Tibial artery (tissue), 4 donors: ENCODE measurements at regions not wholly inside any gene's neighbourhood (a gene's known extent, or its start where the extent isn't known, plus 50 kb on each side); places are given as distances from the start of the nearest gene placed in this dataset.

Source experiments
- DNase-seq, 2 donors: peaks; one replicate each; pipeline ENCODE4 v3.0.0-alpha.2; 2019
- H3K27ac ChIP-seq, 2 donors: fragments of 200-600 bp; sonication (generic) in 1 of 2; 1 replicate in 1 of 2; 2 replicates in 1 of 2; pipeline ENCODE4 v1.5.1; 2018 to 2019; ENCODE audit warnings: mild to moderate bottlenecking in 1 of 2
- H3K27me3 ChIP-seq, 2 donors: fragments of 200-600 bp; sonication (generic) in 1 of 2; one replicate each; pipeline versions ENCODE4 v1.5.1 to v1.6.0; 2016 to 2019
- H3K36me3 ChIP-seq, 3 donors: fragments of 200-600 bp; sonication (generic) in 2 of 3; one replicate each; pipeline ENCODE4 v1.5.1; 2016 to 2019; ENCODE audit warnings: mild to moderate bottlenecking in 2 of 3
- H3K4me1 ChIP-seq, 4 donors: fragments of 200-600 bp; sonication (generic) in 2 of 4; 1 replicate in 3 of 4; 2 replicates in 1 of 4; pipeline ENCODE4 v1.5.1; 2016 to 2019
- H3K4me3 ChIP-seq, 2 donors: fragments of 200-600 bp; sonication (generic) in 1 of 2; 1 replicate in 1 of 2; 2 replicates in 1 of 2; pipeline ENCODE4 v1.5.1; 2018 to 2019; ENCODE audit warnings: mild to moderate bottlenecking in 2 of 2
- H3K9me3 ChIP-seq, 3 donors: fragments of 200-600 bp; sonication (generic) in 1 of 3; one replicate each; pipeline ENCODE4 v1.5.1; 2016 to 2019
- intact Hi-C: fragments of 100-400 bp; cut with DNase I; formaldehyde crosslinking; loops from one replicate; pipeline ENCODE4 v1.15.0; 2023; ENCODE audit warnings: low total_unique reads
- TF ChIP-seq, protein P1 (sequence below), 2 experiments: fragments of 200-600 bp in 1 of 2; fragments of 450-650 bp in 1 of 2; IDR thresholded peaks; one replicate each; pipeline ENCODE4 v1.5.1; 2017 to 2019; ENCODE audit warnings: antibody characterized with exemption in 2 of 2, mild to moderate bottlenecking in 1 of 2, moderate library complexity in 1 of 2

DNA sequence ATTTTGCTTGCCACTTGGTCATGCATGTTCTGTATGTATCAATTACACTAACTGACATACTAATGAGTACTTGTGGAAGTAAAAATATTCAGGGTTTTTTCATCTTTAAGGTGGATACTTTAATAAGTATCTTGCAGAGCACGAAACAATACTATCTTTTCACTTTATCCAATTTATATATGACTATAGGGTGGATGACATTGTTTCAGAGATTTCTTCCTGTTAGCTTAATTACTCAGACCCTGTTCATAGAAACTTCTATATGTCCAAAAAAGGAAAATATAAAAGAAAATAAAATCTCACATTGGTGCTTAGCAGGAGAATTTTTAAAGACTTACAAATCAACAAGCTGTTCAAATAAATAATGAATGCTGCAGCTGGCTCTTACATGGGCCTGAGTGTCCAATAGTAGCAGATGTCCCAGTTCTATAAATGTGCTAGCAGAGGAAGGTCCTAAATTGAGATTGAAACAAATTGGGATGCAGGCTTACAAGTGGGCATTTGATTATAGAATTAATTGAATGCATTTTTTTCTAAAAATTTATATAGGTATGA lies 91.5 kb upstream of the THSD7A start:
- TF ChIP-seq, protein P1, sequence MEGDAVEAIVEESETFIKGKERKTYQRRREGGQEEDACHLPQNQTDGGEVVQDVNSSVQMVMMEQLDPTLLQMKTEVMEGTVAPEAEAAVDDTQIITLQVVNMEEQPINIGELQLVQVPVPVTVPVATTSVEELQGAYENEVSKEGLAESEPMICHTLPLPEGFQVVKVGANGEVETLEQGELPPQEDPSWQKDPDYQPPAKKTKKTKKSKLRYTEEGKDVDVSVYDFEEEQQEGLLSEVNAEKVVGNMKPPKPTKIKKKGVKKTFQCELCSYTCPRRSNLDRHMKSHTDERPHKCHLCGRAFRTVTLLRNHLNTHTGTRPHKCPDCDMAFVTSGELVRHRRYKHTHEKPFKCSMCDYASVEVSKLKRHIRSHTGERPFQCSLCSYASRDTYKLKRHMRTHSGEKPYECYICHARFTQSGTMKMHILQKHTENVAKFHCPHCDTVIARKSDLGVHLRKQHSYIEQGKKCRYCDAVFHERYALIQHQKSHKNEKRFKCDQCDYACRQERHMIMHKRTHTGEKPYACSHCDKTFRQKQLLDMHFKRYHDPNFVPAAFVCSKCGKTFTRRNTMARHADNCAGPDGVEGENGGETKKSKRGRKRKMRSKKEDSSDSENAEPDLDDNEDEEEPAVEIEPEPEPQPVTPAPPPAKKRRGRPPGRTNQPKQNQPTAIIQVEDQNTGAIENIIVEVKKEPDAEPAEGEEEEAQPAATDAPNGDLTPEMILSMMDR (IDR thresholded peaks at IDR 0.05): no peak
- Histone ChIP-seq H3K27ac (no peak overlapping the region), H3K36me3 (no peaks in the 10 kb centered on the region), H3K27me3 (no peaks in the 10 kb centered on the region), H3K4me1 (no peaks in the 10 kb centered on the region), H3K4me3 (no peak overlapping the region), H3K9me3 (no peaks in the 10 kb centered on the region)
- intact Hi-C loops: no loop called here
- DNase-seq: no peak

DNA sequence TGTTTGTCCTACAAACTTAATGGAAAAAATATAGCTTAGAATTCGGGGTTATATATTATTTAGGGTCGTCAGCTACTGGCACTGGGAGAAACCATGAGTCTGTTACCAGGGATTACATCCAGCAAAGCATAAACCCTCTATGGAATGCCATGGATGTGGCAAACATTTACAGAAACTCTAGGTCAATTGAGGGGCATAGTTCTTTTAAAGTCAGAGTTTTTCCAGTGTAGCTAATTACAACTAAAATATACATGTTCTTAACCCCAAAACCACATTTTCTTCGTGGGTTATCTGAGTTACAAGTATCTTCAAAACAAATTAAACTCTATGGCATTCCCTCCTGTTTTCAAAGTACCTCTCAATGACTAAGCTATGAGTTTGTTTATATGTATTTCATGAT lies 99.3 kb upstream of the THSD7A start:
- no peak overlapping the region for H3K27ac ChIP-seq
- no peak for DNase-seq
- no peaks in the 10 kb centered on the region for H3K4me1 ChIP-seq
- H3K4me3 ChIP-seq: no peak overlapping the region
- intact Hi-C loops: no loop called here
- no peaks in the 10 kb centered on the region for H3K36me3 ChIP-seq
- no peaks in the 10 kb centered on the region for H3K9me3 ChIP-seq
- TF ChIP-seq, protein P1 (IDR thresholded peaks at IDR 0.05): no peak
- no peaks in the 10 kb centered on the region for H3K27me3 ChIP-seq

DNA sequence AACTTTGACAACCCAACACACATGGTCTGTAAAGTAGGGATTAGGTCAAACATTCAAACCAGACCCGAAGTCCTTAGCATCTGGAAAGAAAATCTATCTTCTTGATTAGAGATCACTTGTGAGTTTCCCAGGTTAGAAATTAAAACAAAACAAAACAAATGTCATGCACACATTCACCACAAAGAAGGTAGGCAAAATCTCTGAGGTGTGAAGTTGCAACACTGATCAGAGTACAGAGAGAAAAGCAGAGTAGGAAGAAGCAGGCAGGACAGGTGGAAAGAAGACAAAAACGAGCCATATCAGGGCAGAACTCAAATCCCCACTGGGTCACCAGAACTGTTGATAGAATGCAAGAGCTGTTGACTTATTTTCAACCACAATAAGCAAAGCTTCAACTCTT lies 102.8 kb upstream of the THSD7A start:
- TF ChIP-seq, protein P1 (IDR thresholded peaks at IDR 0.05): no peak
- H3K27me3 ChIP-seq: no peaks in the 10 kb centered on the region
- no peak overlapping the region for H3K4me3 ChIP-seq
- no peaks in the 10 kb centered on the region for H3K9me3 ChIP-seq
- H3K36me3 ChIP-seq: no peaks in the 10 kb centered on the region
- DNase-seq: no peak
- no peaks in the 10 kb centered on the region for H3K4me1 ChIP-seq
- no peak overlapping the region for H3K27ac ChIP-seq
- intact Hi-C loops: no loop called here

DNA sequence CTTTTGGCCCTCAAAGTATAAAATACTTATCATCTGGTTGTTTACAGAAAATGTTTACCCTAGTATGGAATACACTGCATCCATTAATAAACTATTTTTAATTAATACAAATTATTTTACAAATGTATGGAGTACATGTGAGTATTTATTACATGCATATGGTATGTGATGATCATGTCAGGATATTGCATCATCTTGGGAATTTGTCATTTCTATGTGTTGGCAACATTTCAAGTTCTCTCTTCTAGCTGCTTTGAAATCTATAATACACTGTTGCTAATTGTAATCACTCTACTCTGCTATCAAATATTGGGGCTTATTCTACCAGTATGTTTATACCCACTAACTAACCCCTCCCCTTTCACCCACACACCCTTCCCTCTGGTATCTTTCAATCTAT lies 103.9 kb upstream of the THSD7A start:
- TF ChIP-seq, protein P1 (IDR thresholded peaks at IDR 0.05): no peak
- no peaks in the 10 kb centered on the region for H3K4me1 ChIP-seq
- no peak for DNase-seq
- intact Hi-C loops: no loop called here
- H3K36me3 ChIP-seq: no peaks in the 10 kb centered on the region
- no peaks in the 10 kb centered on the region for H3K9me3 ChIP-seq
- H3K4me3 ChIP-seq: no peak overlapping the region
- H3K27me3 ChIP-seq: no peaks in the 10 kb centered on the region
- H3K27ac ChIP-seq: no peak overlapping the region

DNA sequence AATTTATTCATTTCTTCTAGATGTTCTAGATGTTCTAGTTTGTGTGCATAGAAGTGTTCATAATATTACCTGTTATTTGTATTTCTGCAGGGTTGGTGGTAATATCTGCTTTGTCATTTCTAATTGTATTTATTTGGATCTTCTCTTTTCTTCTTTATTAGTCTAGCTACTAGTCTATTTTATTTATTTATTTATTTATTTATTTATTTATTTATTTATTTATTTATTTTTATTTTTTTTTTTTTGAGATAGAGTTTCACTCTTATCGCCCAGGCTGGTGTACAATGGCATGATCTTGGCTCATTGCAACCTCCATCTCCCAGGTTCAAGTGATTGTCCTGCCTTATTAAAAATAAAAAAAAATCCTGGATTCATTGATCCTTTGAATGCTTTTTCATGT lies 114.8 kb upstream of the THSD7A start:
- Histone ChIP-seq H3K4me3 (no peak overlapping the region), H3K27ac (no peak overlapping the region), H3K4me1 (no peaks in the 10 kb centered on the region), H3K27me3 (no peaks in the 10 kb centered on the region), H3K9me3 (peaks cover 0 to 7% (median 5%) of the 10 kb centered on the region in 3 donors), H3K36me3 (no peaks in the 10 kb centered on the region)
- TF ChIP-seq, protein P1 (IDR thresholded peaks at IDR 0.05): no peak
- DNase-seq: no peak
- intact Hi-C loops: no loop called here

DNA sequence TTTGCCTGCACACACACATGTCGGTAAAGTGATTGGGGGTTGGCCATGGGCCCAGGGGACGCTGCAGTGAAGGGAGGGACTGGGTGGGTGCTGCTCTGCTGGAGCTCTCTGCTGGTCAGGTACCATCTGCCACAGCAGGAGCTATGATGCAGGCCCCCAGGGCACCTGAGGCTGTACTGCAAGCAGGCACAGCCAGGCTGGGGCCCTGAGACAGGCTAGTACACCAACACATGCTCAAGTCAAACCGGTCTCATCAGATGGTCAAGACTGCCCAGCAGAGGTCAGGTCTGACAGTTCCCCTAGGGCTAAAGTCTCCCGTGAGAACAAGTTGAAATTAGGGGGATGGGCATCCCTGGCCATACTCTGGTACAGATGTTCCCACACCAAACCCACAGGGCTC lies 118.3 kb upstream of the THSD7A start:
- no peaks in the 10 kb centered on the region for H3K27me3 ChIP-seq
- no peaks in the 10 kb centered on the region for H3K36me3 ChIP-seq
- intact Hi-C loops: no loop called here
- H3K4me3 ChIP-seq: no peak overlapping the region
- H3K4me1 ChIP-seq: no peaks in the 10 kb centered on the region
- peaks cover 0 to 4% (median 2%) of the 10 kb centered on the region in 3 donors for H3K9me3 ChIP-seq
- DNase-seq: no peak
- no peak overlapping the region for H3K27ac ChIP-seq
- TF ChIP-seq, protein P1 (IDR thresholded peaks at IDR 0.05): no peak
